Keratinocyte (primary cell): ENCODE measurements at regions not wholly inside any gene's neighbourhood (a gene's known extent, or its start where the extent isn't known, plus 50 kb on each side); places are given as distances from the start of the nearest gene placed in this dataset.

Experiments
- DNase-seq: peaks from one replicate; pipeline ENCODE4 v3.0.0-alpha.2; 2011; ENCODE audit warnings: low read depth, missing footprints, low spot score
- FAIRE-seq: peaks from 2 replicates; lab custom pipeline; 2011; peaks lifted over from hg19 to GRCh38; lab: Jason Lieb, UNC
- H2AFZ ChIP-seq: 2 replicates; pipeline ENCODE4 v1.6.0; 2012; ENCODE audit warnings: low read length, control low read depth, inconsistent platforms; ENCODE audit not compliant: control insufficient read depth
- H3K27ac ChIP-seq: 2 replicates; pipeline ENCODE4 v1.5.1; 2011; ENCODE audit warnings: low read length; ENCODE audit not compliant: control insufficient read depth, insufficient read depth
- H3K27me3 ChIP-seq: 3 replicates; pipeline ENCODE4 v1.6.0; 2011; ENCODE audit warnings: low read length; ENCODE audit not compliant: control insufficient read depth, insufficient read depth; ENCODE audit errors: extremely low read depth
- H3K36me3 ChIP-seq, 2 experiments: 2 replicates in 1 of 2; 3 replicates in 1 of 2; pipeline ENCODE4 v1.5.1; 2011; ENCODE audit warnings: low read length in 2 of 2, mild to moderate bottlenecking in 1 of 2; ENCODE audit not compliant: control insufficient read depth in 2 of 2, insufficient read depth in 2 of 2; ENCODE audit errors: extremely low read depth in 1 of 2
- H3K4me1 ChIP-seq: 3 replicates; pipeline ENCODE4 v1.5.1; 2011; ENCODE audit warnings: low read length; ENCODE audit not compliant: control insufficient read depth, insufficient read depth; ENCODE audit errors: extremely low read depth
- H3K4me2 ChIP-seq: 3 replicates; pipeline ENCODE4 v1.6.0; 2011; ENCODE audit warnings: low read depth, low read length; ENCODE audit not compliant: control insufficient read depth, insufficient read depth; ENCODE audit errors: extremely low read depth
- H3K4me3 ChIP-seq, 3 experiments: fragments of 200-600 bp in 1 of 3; sonication (generic) in 1 of 3; 2 replicates in 2 of 3; 3 replicates in 1 of 3; pipeline ENCODE4 v1.5.1; 2011 to 2016; ENCODE audit warnings: low read length in 3 of 3, mild to moderate bottlenecking in 3 of 3, control low read depth in 2 of 3, inconsistent platforms in 1 of 3, low read depth in 1 of 3, mixed read lengths in 1 of 3, mixed run types in 1 of 3, moderate library complexity in 1 of 3; ENCODE audit not compliant: control insufficient read depth in 2 of 3, insufficient read depth in 2 of 3; ENCODE audit errors: extremely low read depth in 1 of 3
- H3K79me2 ChIP-seq: 2 replicates; pipeline ENCODE4 v1.6.0; 2012; ENCODE audit warnings: low read length; ENCODE audit not compliant: control insufficient read depth, insufficient read depth
- H3K9ac ChIP-seq: 3 replicates; pipeline ENCODE4 v1.6.0; 2011; ENCODE audit warnings: low read length; ENCODE audit not compliant: control insufficient read depth, insufficient read depth; ENCODE audit errors: extremely low read depth
- H3K9me1 ChIP-seq: 3 replicates; pipeline ENCODE4 v1.6.0; 2011; ENCODE audit warnings: low read length; ENCODE audit not compliant: control insufficient read depth, insufficient read depth; ENCODE audit errors: extremely low read depth
- H3K9me3 ChIP-seq: 2 replicates; pipeline ENCODE4 v1.5.1; 2012; ENCODE audit warnings: low read depth, low read length; ENCODE audit not compliant: control insufficient read depth
- H4K20me1 ChIP-seq: 3 replicates; pipeline ENCODE4 v1.6.0; 2011; ENCODE audit warnings: low read length; ENCODE audit not compliant: control insufficient read depth, insufficient read depth; ENCODE audit errors: extremely low read depth
- CTCF ChIP-seq, 3 experiments: IDR thresholded peaks in 1 of 3; conservative IDR thresholded peaks in 1 of 3; optimal IDR thresholded peaks in 1 of 3; 2 replicates in 2 of 3; 3 replicates in 1 of 3; pipeline versions ENCODE3 to v1.5.1; 2011; ENCODE audit warnings: low read length in 3 of 3, mild to moderate bottlenecking in 3 of 3, moderate library complexity in 2 of 3, control low read depth in 1 of 3, inconsistent platforms in 1 of 3; ENCODE audit not compliant: insufficient read depth in 2 of 3; ENCODE audit errors: extremely low read depth in 1 of 3
- EZH2 ChIP-seq: IDR thresholded peaks from one replicate; pipeline ENCODE4 v1.6.1; 2012; ENCODE audit warnings: inconsistent platforms, mild to moderate bottlenecking, low read length, moderate library complexity
- dilution Hi-C: fragments of 300-500 bp; cut with MboI; formaldehyde crosslinking; loops from one replicate; pipeline ENCODE4 v1.7.0; 2020; ENCODE audit warnings: low sequenced_read_pairs; ENCODE audit not compliant: extremely low pct_ligation_motif_present

DNA sequence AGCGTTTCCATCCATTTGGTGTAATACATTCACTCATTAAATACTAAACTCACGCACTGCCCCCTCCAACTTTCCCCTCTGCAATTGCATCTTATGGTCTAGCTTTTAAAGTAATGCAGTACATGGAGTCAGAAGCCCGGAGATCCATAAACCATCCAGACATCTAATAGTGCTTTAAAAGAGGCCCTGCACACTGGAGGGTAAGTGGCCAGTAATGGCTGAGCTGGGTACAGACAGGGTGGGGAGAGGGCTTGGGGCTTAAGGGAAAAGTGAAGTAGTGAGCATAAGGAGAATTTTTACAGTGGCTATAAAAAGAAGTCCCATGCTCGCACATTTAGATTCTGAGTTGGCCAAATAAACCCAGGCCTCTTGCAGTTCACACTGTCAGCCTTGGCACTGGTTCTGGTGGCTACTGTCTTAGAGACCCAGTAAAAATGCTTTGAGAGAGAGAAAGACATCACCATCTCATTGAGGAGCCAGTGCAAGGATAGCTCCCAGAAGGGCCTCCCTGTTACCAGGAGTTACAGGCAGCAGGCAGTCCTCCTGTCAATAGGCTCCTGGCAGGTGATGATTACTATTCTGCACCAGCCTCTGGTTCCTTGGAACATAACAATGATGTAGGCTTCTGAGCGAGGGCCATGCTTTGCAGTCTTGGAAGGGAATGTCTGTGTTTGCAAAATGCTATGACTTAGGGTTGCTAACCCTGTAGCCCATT is 112.6 kb upstream of the NEO1 start:
- Histone ChIP-seq H3K36me3 (no peaks in the 10 kb centered on the region), H3K9me3 (no peaks in the 10 kb centered on the region), H3K9me1 (no peaks in the 10 kb centered on the region), H4K20me1 (no peaks in the 10 kb centered on the region), H3K27ac (no peak overlapping the region), H3K79me2 (no peaks in the 10 kb centered on the region), H3K9ac (no peak overlapping the region), H3K4me3 (no peak overlapping the region), H3K4me2 (no peak overlapping the region), H3K27me3 (no peaks in the 10 kb centered on the region), H2AFZ (no peak overlapping the region), H3K4me1 (no peaks in the 10 kb centered on the region)
- dilution Hi-C loops: no loop called here
- FAIRE-seq (no peak), DNase-seq (no peak)
- no peak for TF ChIP-seq EZH2
- no peak for TF ChIP-seq CTCF (optimal IDR thresholded peaks at IDR 0.05 in 1 of 3, IDR thresholded peaks at IDR 0.05 in 1 of 3, conservative IDR thresholded peaks at IDR 0.05 in 1 of 3; ENCODE audit: extremely low read depth in 1 of 3, insufficient read depth in 2 of 3, low read length in 3 of 3)

DNA sequence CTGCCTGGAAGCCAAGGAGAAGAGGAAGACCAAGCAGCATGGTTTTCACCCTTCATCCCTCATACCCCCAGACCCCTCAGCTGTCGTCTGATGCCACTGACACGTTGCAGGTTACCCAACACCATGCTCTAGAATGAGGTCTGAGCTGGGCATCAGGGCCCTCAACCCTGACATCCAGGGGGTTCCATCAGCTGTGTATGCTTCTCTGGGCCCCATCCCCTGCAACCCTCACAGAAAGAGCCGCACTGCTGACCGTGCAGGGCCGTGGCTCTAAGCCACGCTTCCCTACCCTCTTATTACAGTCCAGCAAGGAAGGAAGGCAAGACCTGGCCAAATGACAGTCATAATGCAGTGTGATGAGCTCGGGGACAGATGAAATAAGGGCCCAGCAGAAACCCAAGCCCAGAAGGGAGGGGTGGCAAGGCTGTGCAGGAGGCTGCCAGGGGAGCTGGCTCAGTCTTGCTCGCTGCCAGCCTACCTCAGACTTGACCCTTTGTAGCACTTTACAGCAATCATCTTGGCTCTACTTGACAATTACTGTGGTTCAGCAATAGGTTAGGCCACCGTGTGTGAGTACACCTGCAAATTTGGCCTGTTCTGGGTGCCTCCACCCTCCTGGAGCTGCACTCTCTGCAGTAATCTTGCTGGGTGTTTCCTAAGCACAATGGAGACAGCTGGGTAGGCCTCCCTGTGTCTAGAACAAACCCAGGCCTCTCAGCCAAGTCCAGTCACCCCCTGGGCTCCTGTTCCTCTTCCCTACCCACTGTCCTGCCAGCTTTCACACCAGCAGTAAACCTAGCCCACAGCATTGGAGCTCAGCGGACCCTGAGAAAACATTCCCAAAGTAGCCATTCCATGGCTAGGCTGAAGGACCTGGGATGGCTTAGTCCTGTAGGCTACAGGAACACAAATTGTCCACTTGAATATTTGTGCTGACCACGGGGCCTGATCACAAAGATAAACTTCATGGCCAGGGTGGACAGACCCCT is 115.3 kb upstream of the NEO1 start:
- H3K27me3 ChIP-seq: no peaks in the 10 kb centered on the region

More for the DNA sequence above, 115.3 kb upstream of the NEO1 start:
- no peak overlapping the region for H2AFZ ChIP-seq
- H3K27ac ChIP-seq: no peak overlapping the region
- H3K9ac ChIP-seq: no peak overlapping the region
- TF ChIP-seq EZH2 (no peak), CTCF (optimal IDR thresholded peaks at IDR 0.05 in 1 of 3, IDR thresholded peaks at IDR 0.05 in 1 of 3, conservative IDR thresholded peaks at IDR 0.05 in 1 of 3; ENCODE audit: extremely low read depth in 1 of 3, insufficient read depth in 2 of 3, low read length in 3 of 3) (no peak)
- no peaks in the 10 kb centered on the region for H4K20me1 ChIP-seq
- H3K9me3 ChIP-seq: no peaks in the 10 kb centered on the region
- H3K4me3 ChIP-seq: no peak overlapping the region
- no peaks in the 10 kb centered on the region for H3K36me3 ChIP-seq
- no peaks in the 10 kb centered on the region for H3K9me1 ChIP-seq
- H3K79me2 ChIP-seq: no peaks in the 10 kb centered on the region
- FAIRE-seq: no peak
- H3K4me1 ChIP-seq: no peaks in the 10 kb centered on the region
- no peak for DNase-seq
- dilution Hi-C loops: no loop called here
- H3K4me2 ChIP-seq: no peak overlapping the region
